Neural cell (in vitro differentiated cells): ENCODE measurements at regions not wholly inside any gene's neighbourhood (a gene's known extent, or its start where the extent isn't known, plus 50 kb on each side); places are given as distances from the start of the nearest gene placed in this dataset.

Experiments
- H2AFZ ChIP-seq: fragments of 200-600, 300-800 bp; sonication (generic), shearing (Covaris generic); 2 replicates; pipeline ENCODE4 v1.6.0; 2014; ENCODE audit warnings: low read depth, mild to moderate bottlenecking, antibody characterized with exemption, low read length, moderate library complexity
- H3F3A ChIP-seq: fragments of 200-600 bp; shearing (Covaris generic); 2 replicates; pipeline ENCODE4 v1.6.1; 2016; ENCODE audit warnings: mild to moderate bottlenecking, moderate library complexity, mixed read lengths, antibody characterized with exemption, low read length; ENCODE audit not compliant: insufficient read depth, poor library complexity, severe bottlenecking
- H3K27ac ChIP-seq: fragments of 200-600, 300-800 bp; sonication (generic), shearing (Covaris generic); 2 replicates; pipeline ENCODE4 v1.5.1; 2014; ENCODE audit warnings: mild to moderate bottlenecking, low read length, moderate library complexity
- H3K27me3 ChIP-seq: fragments of 300-800, 200-600 bp; sonication (generic), shearing (Covaris generic); 2 replicates; pipeline ENCODE4 v1.6.0; 2014; ENCODE audit warnings: mild to moderate bottlenecking, low read depth, low read length, moderate library complexity; ENCODE audit not compliant: insufficient read depth
- H3K36me3 ChIP-seq: fragments of 300-800, 200-600 bp; sonication (generic), shearing (Covaris generic); 2 replicates; pipeline ENCODE4 v1.5.1; 2014; ENCODE audit warnings: mild to moderate bottlenecking, antibody characterized with exemption, low read length, moderate library complexity; ENCODE audit not compliant: insufficient read depth
- H3K4me2 ChIP-seq: fragments of 300-800, 200-600 bp; sonication (generic), shearing (Covaris generic); 2 replicates; pipeline ENCODE4 v1.6.0; 2014; ENCODE audit warnings: mild to moderate bottlenecking, low read length
- H3K4me3 ChIP-seq: fragments of 300-800, 200-600 bp; sonication (generic), shearing (Covaris generic); 2 replicates; pipeline ENCODE4 v1.5.1; 2014; ENCODE audit warnings: mild to moderate bottlenecking, low read length, moderate library complexity
- H3K79me2 ChIP-seq: fragments of 200-600 bp; shearing (Covaris generic); replicated peaks from 2 replicates; pipeline ENCODE4 v1.6.0; 2014; ENCODE audit warnings: mild to moderate bottlenecking, low read length, moderate library complexity; ENCODE audit not compliant: insufficient read depth
- H3K9ac ChIP-seq: fragments of 300-800, 200-600 bp; sonication (generic), shearing (Covaris generic); 2 replicates; pipeline ENCODE4 v1.6.1; 2016; ENCODE audit warnings: mild to moderate bottlenecking, low read length, mixed read lengths
- H3K9me2 ChIP-seq: fragments of 200-600 bp; shearing (Covaris generic); 2 replicates; pipeline ENCODE4 v1.6.1; 2016; ENCODE audit warnings: mild to moderate bottlenecking, low read length, mixed read lengths; ENCODE audit not compliant: insufficient read depth
- H3K9me3 ChIP-seq: fragments of 200-600, 300-800 bp; sonication (generic), shearing (Covaris generic); 2 replicates; pipeline ENCODE4 v1.6.1; 2016; ENCODE audit warnings: mild to moderate bottlenecking, mixed run types, low read length, moderate library complexity, mixed read lengths
- H4K20me1 ChIP-seq: fragments of 200-600 bp; shearing (Covaris generic); 2 replicates; pipeline ENCODE4 v1.6.1; 2016; ENCODE audit warnings: mild to moderate bottlenecking, mixed run types; ENCODE audit not compliant: insufficient read depth
- EP300 ChIP-seq: fragments of 450-650 bp; conservative IDR thresholded peaks from 2 replicates; pipeline ENCODE4 v1.6.1; 2014; ENCODE audit warnings: antibody characterized with exemption, mild to moderate bottlenecking, moderate library complexity; ENCODE audit not compliant: poor library complexity, severe bottlenecking
- EZH2 ChIP-seq: fragments of 200-600, 300-800 bp; shearing (Covaris generic), sonication (generic); IDR thresholded peaks from 2 replicates; pipeline ENCODE4 v1.6.1; 2014; ENCODE audit warnings: antibody characterized with exemption, low read length, borderline replicate concordance, mild to moderate bottlenecking; ENCODE audit not compliant: insufficient read depth, poor library complexity, severe bottlenecking
- MXI1 ChIP-seq: fragments of 450-650 bp; conservative IDR thresholded peaks from 2 replicates; pipeline ENCODE4 v1.6.1; 2014; ENCODE audit warnings: antibody characterized with exemption, mild to moderate bottlenecking; ENCODE audit not compliant: poor library complexity, severe bottlenecking
- POLR2AphosphoS5 ChIP-seq: IDR thresholded peaks from 2 replicates; pipeline ENCODE4 v1.6.1; 2012
- RAD21 ChIP-seq: fragments of 450-650 bp; conservative IDR thresholded peaks from 2 replicates; pipeline ENCODE4 v1.6.1; 2014; ENCODE audit warnings: antibody characterized with exemption, mild to moderate bottlenecking, moderate library complexity
- SMC3 ChIP-seq: fragments of 450-650 bp; conservative IDR thresholded peaks from 2 replicates; pipeline ENCODE4 v1.6.1; 2014; ENCODE audit warnings: antibody characterized with exemption, mild to moderate bottlenecking, moderate library complexity; ENCODE audit not compliant: poor library complexity
- TAF1 ChIP-seq: IDR thresholded peaks from 2 replicates; pipeline ENCODE4 v1.6.1; 2012; ENCODE audit warnings: low read depth
- TF ChIP-seq, protein P1 (sequence below): fragments of 450-650 bp; IDR thresholded peaks from 2 replicates; pipeline ENCODE4 v1.5.1; 2014; ENCODE audit warnings: antibody characterized with exemption, mild to moderate bottlenecking, moderate library complexity; ENCODE audit not compliant: poor library complexity, severe bottlenecking
- TF ChIP-seq, protein P2 (sequence below): IDR thresholded peaks from 2 replicates; pipeline ENCODE4 v1.6.1; 2012; ENCODE audit warnings: borderline replicate concordance

DNA sequence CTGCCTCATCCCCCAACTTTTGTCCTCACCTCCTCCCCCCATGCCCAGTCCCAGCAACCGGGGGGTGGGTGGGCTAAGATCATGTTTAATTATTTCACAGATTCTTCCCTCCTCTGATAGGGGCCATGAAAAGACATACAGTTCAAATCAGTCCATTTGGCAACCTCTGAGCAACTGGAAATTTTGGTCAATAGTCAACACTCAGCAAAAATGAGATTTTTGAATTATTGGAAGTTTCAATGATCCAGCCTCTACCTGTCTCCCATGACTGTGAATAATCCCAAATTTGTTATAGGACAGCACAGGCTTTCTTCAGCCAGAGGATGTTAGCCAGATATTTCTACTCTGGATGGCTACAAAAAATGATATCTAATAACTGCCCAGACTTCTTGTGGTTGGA is 549.9 kb downstream of the TNS1 start:
- Histone ChIP-seq H3K9ac (no peak overlapping the region), H3K4me2 (no peak overlapping the region), H3K9me3 (no peaks in the 10 kb centered on the region), H4K20me1 (no peaks in the 10 kb centered on the region), H3K27ac (no peak overlapping the region), H2AFZ (no peak overlapping the region), H3K79me2 (no peaks in the 10 kb centered on the region), H3K9me2 (no peaks in the 10 kb centered on the region), H3K36me3 (no peaks in the 10 kb centered on the region), H3K4me3 (no peak overlapping the region), H3F3A (no peaks in the 10 kb centered on the region), H3K27me3 (no peaks in the 10 kb centered on the region)
- TF ChIP-seq RAD21 (no peak), POLR2AphosphoS5 (no peak), EP300 (no peak), MXI1 (no peak), SMC3 (no peak), TAF1 (no peak), EZH2 (no peak)
- TF ChIP-seq, protein P1, sequence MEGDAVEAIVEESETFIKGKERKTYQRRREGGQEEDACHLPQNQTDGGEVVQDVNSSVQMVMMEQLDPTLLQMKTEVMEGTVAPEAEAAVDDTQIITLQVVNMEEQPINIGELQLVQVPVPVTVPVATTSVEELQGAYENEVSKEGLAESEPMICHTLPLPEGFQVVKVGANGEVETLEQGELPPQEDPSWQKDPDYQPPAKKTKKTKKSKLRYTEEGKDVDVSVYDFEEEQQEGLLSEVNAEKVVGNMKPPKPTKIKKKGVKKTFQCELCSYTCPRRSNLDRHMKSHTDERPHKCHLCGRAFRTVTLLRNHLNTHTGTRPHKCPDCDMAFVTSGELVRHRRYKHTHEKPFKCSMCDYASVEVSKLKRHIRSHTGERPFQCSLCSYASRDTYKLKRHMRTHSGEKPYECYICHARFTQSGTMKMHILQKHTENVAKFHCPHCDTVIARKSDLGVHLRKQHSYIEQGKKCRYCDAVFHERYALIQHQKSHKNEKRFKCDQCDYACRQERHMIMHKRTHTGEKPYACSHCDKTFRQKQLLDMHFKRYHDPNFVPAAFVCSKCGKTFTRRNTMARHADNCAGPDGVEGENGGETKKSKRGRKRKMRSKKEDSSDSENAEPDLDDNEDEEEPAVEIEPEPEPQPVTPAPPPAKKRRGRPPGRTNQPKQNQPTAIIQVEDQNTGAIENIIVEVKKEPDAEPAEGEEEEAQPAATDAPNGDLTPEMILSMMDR, result no peak
- TF ChIP-seq, protein P2, sequence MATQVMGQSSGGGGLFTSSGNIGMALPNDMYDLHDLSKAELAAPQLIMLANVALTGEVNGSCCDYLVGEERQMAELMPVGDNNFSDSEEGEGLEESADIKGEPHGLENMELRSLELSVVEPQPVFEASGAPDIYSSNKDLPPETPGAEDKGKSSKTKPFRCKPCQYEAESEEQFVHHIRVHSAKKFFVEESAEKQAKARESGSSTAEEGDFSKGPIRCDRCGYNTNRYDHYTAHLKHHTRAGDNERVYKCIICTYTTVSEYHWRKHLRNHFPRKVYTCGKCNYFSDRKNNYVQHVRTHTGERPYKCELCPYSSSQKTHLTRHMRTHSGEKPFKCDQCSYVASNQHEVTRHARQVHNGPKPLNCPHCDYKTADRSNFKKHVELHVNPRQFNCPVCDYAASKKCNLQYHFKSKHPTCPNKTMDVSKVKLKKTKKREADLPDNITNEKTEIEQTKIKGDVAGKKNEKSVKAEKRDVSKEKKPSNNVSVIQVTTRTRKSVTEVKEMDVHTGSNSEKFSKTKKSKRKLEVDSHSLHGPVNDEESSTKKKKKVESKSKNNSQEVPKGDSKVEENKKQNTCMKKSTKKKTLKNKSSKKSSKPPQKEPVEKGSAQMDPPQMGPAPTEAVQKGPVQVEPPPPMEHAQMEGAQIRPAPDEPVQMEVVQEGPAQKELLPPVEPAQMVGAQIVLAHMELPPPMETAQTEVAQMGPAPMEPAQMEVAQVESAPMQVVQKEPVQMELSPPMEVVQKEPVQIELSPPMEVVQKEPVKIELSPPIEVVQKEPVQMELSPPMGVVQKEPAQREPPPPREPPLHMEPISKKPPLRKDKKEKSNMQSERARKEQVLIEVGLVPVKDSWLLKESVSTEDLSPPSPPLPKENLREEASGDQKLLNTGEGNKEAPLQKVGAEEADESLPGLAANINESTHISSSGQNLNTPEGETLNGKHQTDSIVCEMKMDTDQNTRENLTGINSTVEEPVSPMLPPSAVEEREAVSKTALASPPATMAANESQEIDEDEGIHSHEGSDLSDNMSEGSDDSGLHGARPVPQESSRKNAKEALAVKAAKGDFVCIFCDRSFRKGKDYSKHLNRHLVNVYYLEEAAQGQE, result no peak

- H3K9me3 ChIP-seq, result no peaks in the 10 kb centered on the region
- no peaks in the 10 kb centered on the region for H3F3A ChIP-seq
- no peak overlapping the region for H3K4me2 ChIP-seq
- H2AFZ ChIP-seq, result no peak overlapping the region
- TF ChIP-seq SMC3 (no peak), EP300 (no peak), RAD21 (no peak), EZH2 (no peak), POLR2AphosphoS5 (no peak), MXI1 (no peak)
- TF ChIP-seq, protein P2, result no peak
- H3K4me3 ChIP-seq, result no peak overlapping the region
- H3K27ac ChIP-seq, result no peak overlapping the region
- no peaks in the 10 kb centered on the region for H3K36me3 ChIP-seq
- H3K9me2 ChIP-seq, result no peaks in the 10 kb centered on the region
- H3K79me2 ChIP-seq, result no peaks in the 10 kb centered on the region
- no peaks in the 10 kb centered on the region for H3K27me3 ChIP-seq
- no peak overlapping the region for H3K9ac ChIP-seq
- no peaks in the 10 kb centered on the region for H4K20me1 ChIP-seq
These were observed 551.1 kb downstream of the TNS1 start for GRCh38 chr2:217451666-217452065.
